ENCODE measurements at regions not wholly inside any gene's neighbourhood (a gene's known extent, or its start where the extent isn't known, plus 50 kb on each side); places are given as distances from the start of the nearest gene placed in this dataset.

- TF ChIP-seq CTCF (IDR thresholded peaks at IDR 0.05): no peak
- TF ChIP-seq POLR2A (IDR thresholded peaks at IDR 0.05): no peak
Observed at GRCh38 chr13:86357106-86357505, 557.9 kb upstream of the SLITRK6 start.

Data from body of pancreas (tissue), 4 donors.